ENCODE measurements at regions not wholly inside any gene's neighbourhood (a gene's known extent, or its start where the extent isn't known, plus 50 kb on each side); places are given as distances from the start of the nearest gene placed in this dataset.
"Not testable (repeated sequence)": the region's sequence is repeated elsewhere in the genome, so short reads cannot be mapped to it uniquely, and the experiment has no call there.

DNA sequence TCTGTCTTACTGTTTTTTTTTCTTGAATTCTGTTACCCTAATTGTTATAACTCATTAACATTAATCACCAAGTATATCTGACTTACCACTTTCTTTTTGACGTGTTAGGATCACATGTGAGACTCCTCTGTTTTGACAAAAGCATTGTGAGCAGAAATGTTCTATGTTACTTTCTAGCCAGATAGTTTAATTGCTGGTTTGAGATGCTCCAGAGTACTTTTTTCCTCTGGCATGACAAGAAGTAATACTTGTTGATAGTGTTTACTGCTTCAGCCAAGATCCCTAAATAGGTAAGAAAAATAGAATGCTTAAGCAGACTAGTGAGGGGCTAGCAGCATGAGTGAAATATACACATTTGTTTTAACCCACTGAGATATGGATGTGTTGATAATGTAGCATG lies 303.9 kb upstream of the PABPC4L start:
- Histone ChIP-seq H3K27me3 (ENCODE audit: control insufficient read depth, insufficient read depth, low read length) (no peaks in the 10 kb centered on the region), H3K4me3 (ENCODE audit: low read depth, low read length) (no peak overlapping the region), H3K9me3 (ENCODE audit: control insufficient read depth, insufficient read depth, low read length) (peaks cover 8% of the 10 kb centered on the region), H3K27ac (ENCODE audit: low read depth, low read length) (no peak overlapping the region)
- DNase-seq (ENCODE audit: low read depth, low spot score): no peak
- TF ChIP-seq, protein P1, sequence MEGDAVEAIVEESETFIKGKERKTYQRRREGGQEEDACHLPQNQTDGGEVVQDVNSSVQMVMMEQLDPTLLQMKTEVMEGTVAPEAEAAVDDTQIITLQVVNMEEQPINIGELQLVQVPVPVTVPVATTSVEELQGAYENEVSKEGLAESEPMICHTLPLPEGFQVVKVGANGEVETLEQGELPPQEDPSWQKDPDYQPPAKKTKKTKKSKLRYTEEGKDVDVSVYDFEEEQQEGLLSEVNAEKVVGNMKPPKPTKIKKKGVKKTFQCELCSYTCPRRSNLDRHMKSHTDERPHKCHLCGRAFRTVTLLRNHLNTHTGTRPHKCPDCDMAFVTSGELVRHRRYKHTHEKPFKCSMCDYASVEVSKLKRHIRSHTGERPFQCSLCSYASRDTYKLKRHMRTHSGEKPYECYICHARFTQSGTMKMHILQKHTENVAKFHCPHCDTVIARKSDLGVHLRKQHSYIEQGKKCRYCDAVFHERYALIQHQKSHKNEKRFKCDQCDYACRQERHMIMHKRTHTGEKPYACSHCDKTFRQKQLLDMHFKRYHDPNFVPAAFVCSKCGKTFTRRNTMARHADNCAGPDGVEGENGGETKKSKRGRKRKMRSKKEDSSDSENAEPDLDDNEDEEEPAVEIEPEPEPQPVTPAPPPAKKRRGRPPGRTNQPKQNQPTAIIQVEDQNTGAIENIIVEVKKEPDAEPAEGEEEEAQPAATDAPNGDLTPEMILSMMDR (IDR thresholded peaks at IDR 0.05; ENCODE audit: low read depth, low read length): no peak
- POLR2A ChIA-PET: no interaction called here
- CTCF ChIA-PET: no interaction called here

DNA sequence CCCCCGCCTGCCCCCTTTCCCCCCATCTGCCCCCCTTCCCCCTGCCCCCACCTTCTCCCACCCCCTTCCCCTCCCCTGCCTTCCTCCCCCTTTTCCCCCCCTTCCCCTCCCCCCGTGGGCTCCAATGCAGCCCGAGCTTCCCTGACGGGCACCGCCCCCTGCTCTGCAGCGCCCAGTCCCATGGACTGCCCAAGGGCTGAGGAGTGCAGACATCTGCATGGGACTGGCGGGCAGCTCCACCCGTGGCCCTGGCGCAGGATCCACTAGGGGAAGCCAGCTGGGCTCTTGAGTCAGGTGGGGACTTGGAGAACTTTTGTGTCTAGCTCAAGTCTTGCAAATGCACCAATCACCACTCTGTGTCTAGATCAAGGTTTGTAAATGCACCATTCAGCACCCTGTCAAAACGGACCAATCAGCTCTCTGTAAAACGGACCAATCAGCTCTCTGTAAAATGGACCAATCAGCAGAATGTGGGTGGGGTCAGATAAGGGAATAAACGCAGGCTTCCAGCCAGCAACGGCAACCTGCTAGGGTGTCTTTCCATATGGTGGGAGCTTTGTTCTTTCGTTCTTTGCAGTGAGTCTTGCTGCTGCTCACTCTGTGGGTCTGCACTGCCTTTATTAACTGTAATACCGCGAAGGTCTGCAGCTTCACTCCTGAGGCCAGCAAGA lies 300.5 kb upstream of the PABPC4L start:
- CTCF ChIA-PET: no interaction called here
- DNase-seq (ENCODE audit: low read depth, low spot score): no peak
- POLR2A ChIA-PET: no interaction called here
- H3K27ac ChIP-seq (ENCODE audit: low read depth, low read length): no peak overlapping the region
- TF ChIP-seq, protein P1 (IDR thresholded peaks at IDR 0.05; ENCODE audit: low read depth, low read length): no peak
- H3K9me3 ChIP-seq (ENCODE audit: control insufficient read depth, insufficient read depth, low read length): peaks cover 8% of the 10 kb centered on the region
- H3K27me3 ChIP-seq (ENCODE audit: control insufficient read depth, insufficient read depth, low read length): no peaks in the 10 kb centered on the region
- H3K4me3 ChIP-seq (ENCODE audit: low read depth, low read length): no peak overlapping the region

DNA sequence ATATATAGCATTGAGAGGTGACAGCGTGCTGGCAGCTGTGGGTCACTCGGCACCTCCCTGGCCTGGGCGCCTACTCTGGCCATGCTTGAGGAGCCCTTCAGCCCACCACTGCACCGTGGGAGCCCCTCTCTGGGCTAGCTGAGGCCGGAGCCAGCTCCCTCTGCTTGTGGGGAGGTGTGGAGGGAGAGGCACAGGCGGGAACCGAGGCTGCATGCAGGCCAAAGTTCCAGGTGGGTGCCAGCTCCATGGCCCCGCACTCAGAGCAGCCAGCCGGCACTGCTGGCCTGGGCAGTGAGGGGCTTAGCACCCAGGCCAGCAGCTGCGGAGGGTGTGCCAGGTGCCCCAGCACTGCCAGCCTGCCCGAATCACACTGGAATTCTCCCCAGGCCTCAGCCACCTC lies 299.9 kb upstream of the PABPC4L start:
- POLR2A ChIA-PET; H3K9me3 ChIP-seq (ENCODE audit: control insufficient read depth, insufficient read depth, low read length); CTCF ChIA-PET; H3K27ac ChIP-seq (ENCODE audit: low read depth, low read length); H3K4me3 ChIP-seq (ENCODE audit: low read depth, low read length); H3K27me3 ChIP-seq (ENCODE audit: control insufficient read depth, insufficient read depth, low read length); DNase-seq (ENCODE audit: low read depth, low spot score): not testable (repeated sequence)

DNA sequence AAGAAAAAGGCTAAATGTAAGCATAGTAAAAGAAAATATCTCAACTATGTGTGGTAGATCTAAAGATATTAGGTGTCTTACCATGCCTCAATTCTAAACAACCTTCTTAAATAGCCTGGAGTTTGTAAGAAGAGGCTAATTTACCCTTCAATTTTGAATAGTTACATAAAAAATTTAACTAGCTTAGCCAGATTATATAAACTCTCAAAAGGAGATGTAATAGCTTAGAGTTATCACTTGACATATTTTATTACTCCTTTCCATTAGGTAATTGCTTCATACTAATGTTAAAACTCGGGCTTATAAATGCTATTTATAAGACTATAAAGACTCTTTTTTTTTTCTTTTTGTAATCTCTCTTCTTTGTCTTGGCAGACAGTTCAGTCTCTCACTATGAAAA lies 297.5 kb upstream of the PABPC4L start:
- peaks cover 8% of the 10 kb centered on the region for H3K9me3 ChIP-seq (ENCODE audit: control insufficient read depth, insufficient read depth, low read length)
- no peaks in the 10 kb centered on the region for H3K27me3 ChIP-seq (ENCODE audit: control insufficient read depth, insufficient read depth, low read length)
- DNase-seq (ENCODE audit: low read depth, low spot score): no peak
- ChIA-PET POLR2A (no interaction called here), CTCF (no interaction called here)
- TF ChIP-seq, protein P1 (IDR thresholded peaks at IDR 0.05; ENCODE audit: low read depth, low read length): no peak
- no peak overlapping the region for H3K27ac ChIP-seq (ENCODE audit: low read depth, low read length)
- no peak overlapping the region for H3K4me3 ChIP-seq (ENCODE audit: low read depth, low read length)

DNA sequence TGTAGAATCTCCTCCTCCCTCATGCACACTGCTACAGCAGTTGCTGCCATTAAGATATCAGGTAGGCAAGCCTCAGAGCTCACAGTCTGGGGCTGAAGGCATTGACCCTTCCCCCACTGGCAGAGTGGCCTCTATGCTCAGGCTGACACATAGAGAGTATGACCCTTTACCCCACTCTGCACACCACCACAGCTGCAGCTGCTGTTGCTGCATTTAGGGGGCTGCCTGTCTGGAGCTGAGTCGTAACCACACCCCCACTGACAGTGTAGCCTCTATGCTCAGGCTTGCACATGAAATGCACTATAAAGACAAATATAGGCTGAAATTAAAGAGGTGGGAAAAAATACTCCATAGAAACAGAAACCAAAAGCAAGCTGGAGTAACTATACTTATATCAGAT lies 289.3 kb upstream of the PABPC4L start:
- no peak overlapping the region for H3K4me3 ChIP-seq (ENCODE audit: low read depth, low read length)
- TF ChIP-seq, protein P1 (IDR thresholded peaks at IDR 0.05; ENCODE audit: low read depth, low read length): no peak
- no peaks in the 10 kb centered on the region for H3K27me3 ChIP-seq (ENCODE audit: control insufficient read depth, insufficient read depth, low read length)
- no peak for DNase-seq (ENCODE audit: low read depth, low spot score)
- H3K9me3 ChIP-seq (ENCODE audit: control insufficient read depth, insufficient read depth, low read length): no peaks in the 10 kb centered on the region
- ChIA-PET CTCF (no interaction called here), POLR2A (no interaction called here)
- H3K27ac ChIP-seq (ENCODE audit: low read depth, low read length): no peak overlapping the region

DNA sequence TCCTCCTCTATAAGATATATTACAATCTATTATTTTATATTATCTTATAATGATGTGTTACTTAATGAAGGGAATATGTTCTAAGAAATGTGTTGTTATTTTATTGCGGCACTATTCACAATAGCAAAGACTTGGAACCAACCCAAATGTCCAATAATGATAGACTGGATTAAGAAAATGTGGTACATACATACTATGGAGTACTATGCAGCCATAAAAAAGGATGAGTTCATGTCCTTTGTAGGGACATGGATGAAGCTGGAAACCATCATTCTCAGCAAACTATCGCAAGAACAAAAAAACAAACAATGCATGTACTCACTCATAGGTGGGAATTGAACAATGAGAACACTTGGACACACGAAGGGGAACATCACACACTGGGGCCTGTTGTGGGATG lies 281.9 kb upstream of the PABPC4L start:
- H3K9me3 ChIP-seq (ENCODE audit: control insufficient read depth, insufficient read depth, low read length); H3K27ac ChIP-seq (ENCODE audit: low read depth, low read length); H3K4me3 ChIP-seq (ENCODE audit: low read depth, low read length); H3K27me3 ChIP-seq (ENCODE audit: control insufficient read depth, insufficient read depth, low read length); CTCF ChIA-PET; DNase-seq (ENCODE audit: low read depth, low spot score); POLR2A ChIA-PET: not testable (repeated sequence)
